Colonic mucosa (tissue), 4 donors: ENCODE measurements at regions not wholly inside any gene's neighbourhood (a gene's known extent, or its start where the extent isn't known, plus 50 kb on each side); places are given as distances from the start of the nearest gene placed in this dataset.

Experiments used
- DNase-seq: peaks from one replicate; pipeline ENCODE4 v3.0.0-alpha.2; 2020
- H3K27ac ChIP-seq: fragments of 200-600 bp; one replicate; pipeline ENCODE4 v1.8.0; 2021
- H3K27me3 ChIP-seq: fragments of 200-600 bp; one replicate; pipeline ENCODE4 v1.8.0; 2021
- H3K36me3 ChIP-seq: fragments of 200-600 bp; one replicate; pipeline ENCODE4 v1.8.0; 2021
- H3K4me1 ChIP-seq: fragments of 200-600 bp; one replicate; pipeline ENCODE4 v1.8.0; 2021; ENCODE audit warnings: mild to moderate bottlenecking
- H3K4me3 ChIP-seq: fragments of 200-600 bp; one replicate; pipeline ENCODE4 v1.8.0; 2021
- H3K9ac ChIP-seq, 2 donors: one replicate each; pipeline ENCODE4 v1.7.0; 2013; ENCODE audit warnings: control low read depth in 2 of 2, low read depth in 2 of 2, low read length in 2 of 2
- H3K9me3 ChIP-seq: fragments of 200-600 bp; one replicate; pipeline ENCODE4 v1.8.0; 2021
- CTCF ChIP-seq: fragments of 200-600 bp; IDR thresholded peaks from one replicate; pipeline ENCODE4 v1.8.0; 2022; ENCODE audit warnings: antibody characterized with exemption, mild to moderate bottlenecking
- intact Hi-C: fragments of 100-400 bp; cut with DNase I; formaldehyde crosslinking; loops from one replicate; pipeline ENCODE4 v1.14.1; 2022
- donor health status: healthy.
- donor health status: DM: no; HTN: no; CAD: no.
- donor health status: DM: no; HTN: no; CAD: no.

GRCh38 chr21:24276204-24276603, 1331.1 kb downstream of the MRPL39 start:
- Histone ChIP-seq H3K4me3 (no peak overlapping the region), H3K27me3 (no peaks in the 10 kb centered on the region), H3K4me1 (no peaks in the 10 kb centered on the region), H3K27ac (no peak overlapping the region), H3K9me3 (no peaks in the 10 kb centered on the region), H3K9ac (no peak overlapping the region), H3K36me3 (no peaks in the 10 kb centered on the region)
- TF ChIP-seq CTCF = no peak
- intact Hi-C loops = no loop called here
- DNase-seq = no peak

DNA sequence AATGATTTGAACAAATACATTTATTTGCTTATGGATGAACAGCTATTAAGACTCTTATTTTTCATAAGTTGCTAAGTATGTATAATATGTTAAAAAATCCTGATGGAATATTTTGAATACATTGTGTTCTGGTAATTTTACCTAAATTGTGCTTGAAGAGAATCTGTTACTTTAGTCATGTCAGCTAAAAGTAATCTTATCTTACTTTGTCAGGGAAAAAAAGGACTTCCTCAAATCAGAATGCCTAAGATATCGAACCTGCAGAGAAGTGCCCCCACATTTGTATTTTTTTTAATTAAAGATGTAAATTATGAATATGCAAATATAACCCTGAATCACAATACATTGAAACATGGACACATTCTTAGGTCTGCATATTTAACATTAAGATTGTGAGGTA, 1331.7 kb downstream of the MRPL39 start:
- no peak for DNase-seq
- H3K4me1 ChIP-seq = no peaks in the 10 kb centered on the region
- H3K27ac ChIP-seq = no peak overlapping the region
- H3K9ac ChIP-seq = no peak overlapping the region
- H3K27me3 ChIP-seq = no peaks in the 10 kb centered on the region
- no peaks in the 10 kb centered on the region for H3K36me3 ChIP-seq
- no peak for TF ChIP-seq CTCF
- H3K4me3 ChIP-seq = no peak overlapping the region
- intact Hi-C loops = no loop called here
- H3K9me3 ChIP-seq = no peaks in the 10 kb centered on the region

- H3K27me3 ChIP-seq = no peaks in the 10 kb centered on the region
- H3K9me3 ChIP-seq = no peaks in the 10 kb centered on the region
- no peak for TF ChIP-seq CTCF
- no peak overlapping the region for H3K4me3 ChIP-seq
- no peaks in the 10 kb centered on the region for H3K4me1 ChIP-seq
- H3K9ac ChIP-seq = no peak overlapping the region
- no peaks in the 10 kb centered on the region for H3K36me3 ChIP-seq
- no peak overlapping the region for H3K27ac ChIP-seq
- no peak for DNase-seq
- intact Hi-C loops = no loop called here
Observed at GRCh38 chr21:24272521-24272938, 1334.8 kb downstream of the MRPL39 start.

DNA sequence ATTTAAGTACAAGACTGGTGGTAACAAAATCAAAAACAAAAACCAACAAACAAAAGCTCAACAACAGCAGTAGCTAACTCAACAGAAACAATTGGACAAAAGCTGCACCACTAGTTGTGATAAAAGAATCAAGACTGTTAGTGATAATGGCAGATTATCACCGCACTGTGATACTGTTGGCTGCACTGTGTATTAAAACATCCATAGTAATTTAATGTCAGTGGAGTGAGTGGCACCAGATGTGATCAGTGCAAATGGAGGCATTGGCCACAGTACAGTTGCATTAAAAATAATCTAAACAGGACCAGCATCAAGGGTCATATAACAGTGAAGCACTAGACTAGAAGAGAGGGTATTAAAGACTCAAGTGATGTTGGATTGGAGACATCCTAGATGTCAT, 1341.3 kb downstream of the MRPL39 start:
- TF ChIP-seq CTCF = no peak
- no peaks in the 10 kb centered on the region for H3K36me3 ChIP-seq
- no peak overlapping the region for H3K27ac ChIP-seq
- no peaks in the 10 kb centered on the region for H3K4me1 ChIP-seq
- H3K9me3 ChIP-seq = no peaks in the 10 kb centered on the region
- no peak overlapping the region for H3K4me3 ChIP-seq
- DNase-seq = no peak
- intact Hi-C loops = no loop called here
- H3K9ac ChIP-seq = no peak overlapping the region
- no peaks in the 10 kb centered on the region for H3K27me3 ChIP-seq

GRCh38 chr21:24260751-24261150, 1346.5 kb downstream of the MRPL39 start:
- intact Hi-C loops = no loop called here
- TF ChIP-seq CTCF = no peak
- DNase-seq = no peak

DNA sequence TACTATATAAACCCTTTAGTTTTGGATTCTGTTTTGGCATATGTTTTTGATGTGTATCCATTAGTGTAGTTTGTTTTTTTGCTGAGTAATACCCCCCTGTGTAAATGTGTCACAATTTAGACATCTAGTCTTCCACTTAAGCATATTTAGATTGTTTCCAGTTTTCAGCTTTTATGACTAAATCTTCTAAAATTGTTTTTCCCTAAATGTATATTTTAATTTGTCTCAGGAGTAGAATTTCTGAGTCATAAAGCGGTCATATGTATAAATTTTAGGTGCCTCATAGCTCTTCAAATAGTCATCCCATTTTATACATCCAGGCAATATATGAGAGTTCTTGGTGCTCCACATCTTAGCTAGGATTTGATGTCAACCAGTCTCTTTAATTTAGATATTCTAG, 1348.0 kb downstream of the MRPL39 start:
- H3K4me3 ChIP-seq = no peak overlapping the region
- DNase-seq = no peak
- no peak overlapping the region for H3K27ac ChIP-seq
- intact Hi-C loops = no loop called here
- no peaks in the 10 kb centered on the region for H3K36me3 ChIP-seq
- H3K4me1 ChIP-seq = no peaks in the 10 kb centered on the region
- no peaks in the 10 kb centered on the region for H3K9me3 ChIP-seq
- no peaks in the 10 kb centered on the region for H3K27me3 ChIP-seq
- no peak for TF ChIP-seq CTCF
- no peak overlapping the region for H3K9ac ChIP-seq

More at GRCh38 chr21:24260751-24261150, 1346.5 kb downstream of the MRPL39 start:
- Histone ChIP-seq H3K4me1 (no peaks in the 10 kb centered on the region), H3K27me3 (no peaks in the 10 kb centered on the region), H3K4me3 (no peak overlapping the region), H3K36me3 (no peaks in the 10 kb centered on the region), H3K27ac (no peak overlapping the region), H3K9me3 (no peaks in the 10 kb centered on the region), H3K9ac (no peak overlapping the region)
